Stimulated activated CD8-positive, alpha-beta memory T cell treated with anti-CD3 and anti-CD28 coated beads, Interleukin-4, amount 100 ng/mL, for 1 hour (primary cell): ENCODE measurements at regions not wholly inside any gene's neighbourhood (a gene's known extent, or its start where the extent isn't known, plus 50 kb on each side); places are given as distances from the start of the nearest gene placed in this dataset.
"Not testable (repeated sequence)": the region's sequence is repeated elsewhere in the genome, so short reads cannot be mapped to it uniquely, and the experiment has no call there.

Source experiments
- DNase-seq, 2 donors: peaks; one replicate each; pipeline ENCODE4 v3.0.0-alpha.2; 2020; ENCODE audit warnings: low read depth in 2 of 2, low spot score in 1 of 2

DNA sequence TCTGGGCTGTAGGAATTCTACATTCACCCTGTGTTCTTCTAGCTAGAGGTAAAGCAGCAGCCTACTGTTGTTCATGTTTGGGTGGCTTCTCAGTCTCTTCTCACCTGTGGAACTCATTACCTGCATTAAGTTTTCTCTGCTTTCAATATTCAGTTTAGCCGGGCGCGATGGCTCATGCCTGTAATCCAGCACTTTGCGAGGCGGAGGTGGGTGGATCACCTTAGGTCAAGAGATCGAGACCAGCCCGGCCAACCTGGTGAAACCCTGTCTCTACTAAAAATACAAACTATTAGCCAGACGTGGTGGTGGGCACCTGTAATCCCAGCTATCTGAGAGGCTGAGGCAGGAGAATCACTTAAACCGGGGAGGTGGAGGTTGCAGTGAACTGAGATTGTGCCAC, 139.8 kb upstream of the UBE2E3 start:
- DNase-seq, result no peak

DNA sequence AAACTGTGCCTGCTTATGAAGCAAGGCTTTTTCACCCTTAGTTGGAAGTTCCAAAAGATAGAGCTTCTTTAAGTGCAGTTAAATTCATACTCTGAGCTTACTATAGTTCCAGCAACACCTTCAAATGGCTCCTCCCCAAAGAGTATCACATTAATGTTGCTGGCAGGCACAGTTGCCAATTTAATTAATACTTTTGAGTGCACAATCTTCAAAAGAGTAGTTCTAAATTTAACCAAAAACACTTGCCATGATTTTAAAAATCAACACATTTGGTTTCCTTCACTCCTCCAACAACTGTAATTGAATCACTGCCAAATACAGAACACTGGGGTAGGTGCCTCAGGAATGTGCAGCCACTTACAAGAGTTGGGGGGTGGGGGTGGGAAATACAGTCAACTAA, 150.6 kb upstream of the UBE2E3 start:
- DNase-seq, result no peak

DNA sequence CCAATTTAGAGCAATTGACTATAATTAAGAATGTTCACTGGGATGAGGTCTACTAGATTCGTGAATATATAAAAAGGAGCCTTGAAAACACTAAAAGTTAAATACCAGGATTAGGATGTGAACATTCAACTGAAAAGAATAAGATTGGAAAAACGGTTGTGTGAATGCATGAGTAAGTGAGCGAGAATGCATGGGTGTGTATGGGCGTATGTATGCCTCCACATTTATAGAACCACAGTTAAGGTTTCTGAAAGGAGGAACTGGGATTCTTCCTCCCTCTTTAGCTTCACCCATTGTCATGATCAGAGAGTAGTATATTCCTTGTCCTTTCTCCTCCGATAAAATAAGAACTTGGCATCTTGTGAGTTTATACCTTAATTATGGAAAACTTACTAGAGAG, 151.1 kb upstream of the UBE2E3 start:
- DNase-seq, result no peak

DNA sequence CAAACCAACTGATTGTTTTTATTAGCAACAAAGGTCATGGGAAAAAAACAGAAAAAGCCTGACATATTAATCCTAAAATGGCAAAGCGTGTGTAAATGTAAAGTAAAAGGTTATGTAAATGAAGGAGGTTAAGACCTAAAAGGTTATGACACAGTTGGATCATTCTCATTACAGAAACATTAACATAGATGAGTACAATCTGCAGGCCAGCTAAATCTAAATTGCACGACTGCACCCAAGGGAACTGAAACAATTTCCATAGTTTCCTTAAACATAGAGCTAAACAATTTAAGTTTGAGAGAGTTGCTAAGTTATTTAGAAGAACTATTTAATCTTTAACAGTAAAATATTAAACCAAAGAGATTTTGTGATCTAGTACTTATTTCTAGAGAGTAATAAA, 151.6 kb upstream of the UBE2E3 start:
- DNase-seq, result no peak

DNA sequence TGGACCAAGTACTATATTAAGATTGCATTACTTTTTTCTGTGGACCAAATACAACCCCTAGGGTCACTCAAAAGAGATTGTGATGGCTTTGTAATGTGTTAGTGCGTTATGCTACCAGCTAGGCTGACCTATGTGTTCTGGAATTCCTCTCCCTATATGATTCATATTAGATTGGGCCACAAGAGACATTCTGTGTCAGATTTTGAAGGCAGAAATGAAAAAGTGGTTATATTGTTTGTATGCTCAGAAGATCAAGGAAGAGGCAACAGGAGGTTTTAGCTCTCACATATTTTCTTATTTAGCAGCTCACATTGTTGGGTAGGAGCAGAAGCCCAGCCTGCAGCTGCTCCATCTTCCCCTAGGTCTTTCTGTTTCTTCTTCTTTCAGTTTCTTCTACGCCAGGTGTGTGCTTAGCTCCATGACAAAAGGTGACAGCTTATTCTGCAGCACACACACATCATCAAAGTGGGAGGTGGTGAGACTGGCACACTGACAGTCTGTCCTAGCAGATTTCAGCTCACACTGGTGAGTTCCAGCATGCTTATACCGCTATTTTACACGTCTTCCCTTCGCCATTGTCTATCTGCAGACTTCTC, 156.8 kb upstream of the UBE2E3 start:
- DNase-seq, result no peak

DNA sequence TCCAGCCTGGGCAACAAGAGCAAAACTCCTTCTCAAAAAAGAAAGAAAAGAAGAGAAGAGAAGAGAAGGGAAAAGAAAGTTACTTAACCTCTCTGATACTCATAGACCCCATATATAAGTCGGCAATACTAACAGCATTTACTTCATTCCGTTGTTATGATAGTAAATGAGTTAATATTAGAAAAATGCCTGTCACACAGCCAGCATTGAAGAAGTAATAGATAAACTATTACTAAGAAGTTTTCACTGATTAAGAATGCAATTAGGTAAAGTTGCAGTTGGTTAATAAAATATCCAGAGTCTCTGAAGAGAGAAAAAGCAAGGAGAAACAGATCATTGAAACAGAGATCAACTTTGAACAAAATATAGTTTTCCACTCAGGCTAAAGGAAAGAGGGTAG, 161.3 kb upstream of the UBE2E3 start:
- no peak for DNase-seq

DNA sequence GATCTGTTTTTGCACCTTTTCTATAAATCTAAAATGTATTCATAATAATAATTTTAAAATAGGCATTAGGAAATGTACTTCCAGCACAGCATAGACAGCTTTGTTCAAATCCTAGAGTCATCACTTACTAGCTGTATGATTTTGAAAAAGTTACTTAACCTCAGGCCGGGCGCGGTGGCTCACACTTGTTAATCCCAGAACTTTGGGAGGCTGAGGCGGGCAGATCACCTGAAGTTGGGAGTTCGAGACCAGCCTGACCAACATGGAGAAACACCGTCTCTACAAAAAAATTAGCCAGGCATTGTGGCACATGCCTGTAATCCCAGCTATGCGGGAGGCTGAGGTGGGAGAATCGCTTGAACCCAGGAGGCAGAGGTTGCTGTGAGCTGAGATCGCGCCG, 161.7 kb upstream of the UBE2E3 start:
- not testable (repeated sequence) for DNase-seq

DNA sequence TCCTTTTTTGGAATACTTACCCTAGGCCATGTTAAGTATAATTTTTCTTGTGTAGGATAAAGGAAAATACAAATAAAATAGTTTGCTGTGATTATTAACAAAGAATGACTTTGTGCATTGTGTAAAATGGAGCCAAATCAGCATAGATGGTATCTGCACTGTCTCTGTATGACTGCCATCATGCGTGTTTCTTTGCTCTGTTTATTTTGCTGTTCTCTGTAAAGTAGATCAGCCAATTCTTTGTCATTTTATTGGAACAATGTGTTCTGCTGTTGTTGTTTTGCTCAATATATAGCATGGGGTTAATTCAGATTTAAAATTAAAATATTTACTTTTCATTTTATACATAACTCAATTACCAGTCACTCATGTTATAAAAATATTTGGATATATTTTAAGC, 181.3 kb upstream of the UBE2E3 start:
- no peak for DNase-seq

DNA sequence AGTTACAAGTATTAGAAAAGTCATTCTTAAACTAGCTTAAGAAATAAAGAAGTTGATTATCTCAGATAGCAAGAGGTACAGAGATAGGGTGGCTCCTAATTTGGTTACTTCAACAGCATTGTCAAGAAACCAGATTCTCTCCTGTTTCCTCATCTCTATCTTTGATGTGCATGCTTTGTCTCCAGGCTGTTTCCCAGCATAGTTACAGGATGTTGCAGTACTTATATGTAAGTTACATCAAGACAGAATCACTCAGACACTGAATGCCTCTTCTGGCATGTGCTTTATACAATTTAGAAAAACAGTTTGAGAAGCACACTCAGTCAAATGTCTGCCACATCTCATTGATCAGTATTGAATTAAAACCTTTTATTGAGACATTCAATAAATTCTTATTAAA, 189.5 kb upstream of the UBE2E3 start:
- no peak for DNase-seq

DNA sequence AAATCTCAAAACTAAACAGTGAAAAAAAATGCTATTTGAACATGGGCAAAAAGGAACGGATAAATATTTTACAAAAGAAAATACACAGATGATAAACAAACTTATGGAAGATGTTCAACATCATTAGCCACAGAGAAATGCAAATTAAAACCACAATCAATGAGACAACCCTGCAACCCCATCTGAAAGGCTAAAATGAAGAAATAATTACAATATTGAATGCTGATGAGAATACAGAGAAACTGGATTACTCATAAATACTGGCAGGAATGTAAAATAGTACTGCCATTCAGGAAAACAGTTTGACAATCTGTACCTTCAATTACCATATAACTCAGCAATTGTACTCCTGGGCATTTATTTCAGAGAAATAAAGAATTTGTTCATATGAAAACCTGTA, 193.1 kb upstream of the UBE2E3 start:
- DNase-seq, result no peak

DNA sequence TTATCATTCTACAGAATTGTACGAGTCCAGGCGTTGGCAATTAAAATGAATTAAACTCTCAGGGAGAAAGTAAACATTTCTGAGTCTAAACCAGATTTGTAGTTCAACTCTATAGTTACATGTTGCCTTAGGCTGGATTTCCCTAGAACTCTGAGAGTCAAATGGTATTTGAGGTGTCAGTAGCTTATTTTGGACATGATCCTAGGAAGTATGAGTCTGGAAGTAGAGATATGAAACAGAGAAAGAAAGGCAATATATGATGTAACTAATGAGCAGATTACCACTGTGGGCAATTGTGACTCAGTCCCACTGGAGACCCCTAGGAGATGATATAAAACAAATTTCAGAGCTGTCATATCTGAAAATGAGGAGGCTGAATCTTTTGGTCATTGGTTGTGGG, 199.1 kb upstream of the UBE2E3 start:
- DNase-seq, result no peak

DNA sequence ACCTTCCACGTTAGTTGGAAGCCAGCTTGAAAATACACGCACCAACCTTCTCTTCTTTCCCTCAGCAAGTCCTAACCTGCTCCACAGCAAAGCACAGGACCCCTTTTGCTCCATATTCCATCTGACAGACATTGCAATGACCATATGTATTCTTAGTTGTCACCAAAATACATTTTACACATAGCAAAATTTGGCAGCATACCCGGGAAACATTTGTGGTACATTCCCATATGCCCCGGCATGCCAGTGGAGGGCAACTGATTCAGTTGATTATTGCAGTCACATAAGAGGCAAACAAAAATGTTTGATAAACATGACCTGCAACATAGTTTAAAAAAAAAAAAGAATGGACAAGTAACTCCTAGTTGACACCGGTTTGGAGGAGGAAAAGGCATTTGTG, 202.1 kb upstream of the UBE2E3 start:
- no peak for DNase-seq

DNA sequence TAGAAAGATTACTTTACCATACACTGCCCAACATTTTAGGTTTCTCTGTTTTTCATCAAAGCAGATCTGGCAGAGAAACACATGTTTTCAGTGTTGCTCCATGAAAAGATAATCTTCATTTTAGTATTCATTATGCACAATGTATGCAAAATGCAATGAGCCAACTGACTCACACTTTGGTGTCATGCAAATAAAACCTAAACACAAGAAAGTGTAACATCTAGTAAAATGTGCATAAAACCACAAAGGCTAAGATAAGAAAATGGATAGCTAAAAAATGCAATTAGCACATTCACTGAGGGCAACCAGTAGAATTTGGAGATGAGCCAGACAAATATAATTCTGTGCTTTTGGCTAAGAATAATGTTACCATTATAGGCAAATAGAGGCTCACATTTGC, 203.5 kb upstream of the UBE2E3 start:
- no peak for DNase-seq

DNA sequence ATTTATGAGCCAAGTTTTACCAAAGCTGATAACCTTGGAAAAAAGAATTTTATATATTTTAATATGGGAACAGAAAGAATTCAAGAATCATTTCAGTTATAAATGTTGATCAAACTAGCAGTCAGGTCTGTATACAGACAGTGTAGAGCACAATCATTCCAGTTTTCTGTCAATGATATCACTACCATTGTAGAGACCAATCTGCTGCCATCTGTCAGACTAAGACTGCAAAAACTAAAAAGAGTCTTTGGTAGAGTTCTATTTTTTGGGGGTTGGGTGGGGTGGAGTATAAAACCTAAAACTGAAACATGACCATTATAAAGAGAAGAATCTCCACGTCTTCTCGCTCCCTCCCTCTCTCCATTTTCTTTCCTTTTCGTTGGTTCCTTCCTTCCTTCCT, 204.7 kb upstream of the UBE2E3 start:
- no peak for DNase-seq

DNA sequence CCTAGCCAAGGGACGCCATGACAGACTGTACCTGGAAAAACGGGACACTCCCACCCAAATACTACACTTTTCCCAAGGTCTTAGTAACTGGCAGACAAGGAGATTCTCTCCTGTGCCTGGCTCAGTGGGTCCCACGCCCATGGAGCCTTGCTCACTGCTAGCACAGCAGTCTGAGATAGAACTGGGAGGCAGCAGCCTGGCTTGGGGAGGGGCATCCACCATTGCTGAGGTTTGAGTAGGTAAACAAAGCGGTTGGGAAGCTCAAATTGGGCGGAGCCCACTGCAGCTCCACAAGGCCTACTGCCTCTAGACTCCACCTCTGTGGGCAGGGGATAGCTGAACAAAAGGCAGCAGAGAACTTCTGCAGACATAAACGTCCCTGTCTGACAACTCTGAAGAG, 215.1 kb upstream of the UBE2E3 start:
- DNase-seq, result not testable (repeated sequence)

DNA sequence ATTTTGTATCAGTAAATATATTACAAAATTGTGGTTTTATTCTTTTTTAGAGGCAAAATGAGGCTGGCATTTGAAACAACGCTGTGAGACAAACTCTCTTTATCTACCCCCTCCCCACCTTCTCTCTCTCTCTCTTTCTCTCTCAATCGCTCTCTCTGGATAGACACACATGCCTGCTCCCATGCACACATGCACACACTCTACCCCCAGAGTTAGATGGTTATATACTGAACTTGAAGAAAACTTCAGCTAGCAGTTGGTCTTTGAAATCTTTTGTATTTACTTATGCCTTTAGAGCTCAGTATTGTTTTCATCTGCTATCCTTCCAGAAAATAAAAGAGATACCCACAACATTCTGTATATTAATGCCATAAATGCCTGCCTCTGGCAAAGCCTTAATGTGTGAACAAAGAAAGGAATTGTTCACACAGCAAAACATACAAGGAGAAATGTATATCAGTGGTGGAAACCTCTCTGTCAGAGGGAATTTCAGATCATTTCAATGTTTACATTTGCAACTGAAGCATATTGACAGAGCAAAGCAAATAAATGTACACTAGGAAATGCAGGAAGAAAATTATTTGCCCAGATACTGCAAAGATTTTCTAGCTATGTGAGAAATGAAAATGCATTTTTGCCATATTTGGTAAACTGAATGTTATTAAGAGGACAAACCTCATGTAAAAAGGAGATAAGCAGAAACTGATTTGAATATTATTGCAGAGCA, 217.0 kb upstream of the UBE2E3 start:
- no peak for DNase-seq

DNA sequence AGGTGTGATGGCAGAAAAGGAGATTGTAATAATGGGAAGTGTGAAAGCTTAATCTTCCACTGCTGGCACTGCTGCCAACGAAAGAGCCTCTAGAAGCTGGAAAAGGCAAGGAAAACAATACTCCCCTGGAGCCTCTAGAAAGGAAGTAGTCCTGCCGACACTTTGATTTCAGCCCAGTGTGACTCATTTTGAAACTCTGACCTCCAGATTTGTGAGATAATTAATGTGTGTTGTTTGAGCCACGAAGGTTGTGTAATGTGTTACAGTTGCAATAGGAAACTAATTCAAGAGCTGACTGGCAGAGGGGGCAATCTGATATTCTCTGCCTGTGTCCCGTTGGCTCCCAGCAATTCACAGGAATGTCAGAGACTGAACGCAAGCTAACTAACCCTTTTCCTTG, 219.2 kb upstream of the UBE2E3 start:
- no peak for DNase-seq

DNA sequence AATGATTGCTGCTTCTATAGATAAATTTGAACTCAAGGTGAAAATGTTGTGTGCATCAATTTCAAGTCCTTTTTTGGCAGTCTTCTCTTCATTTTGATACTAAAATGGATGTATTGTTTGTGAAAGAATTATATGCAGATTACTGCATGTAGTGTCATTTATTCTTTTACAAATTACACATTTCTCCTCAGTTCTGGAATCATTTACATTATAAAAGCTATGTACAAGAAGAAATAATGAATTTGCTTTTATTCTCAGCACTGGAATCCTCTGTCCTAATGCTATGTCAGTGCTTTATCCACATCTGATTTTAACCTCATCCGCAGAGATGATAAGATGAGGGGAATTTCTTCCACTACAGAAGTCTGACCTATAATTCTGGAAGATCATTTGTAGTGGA, 220.8 kb upstream of the UBE2E3 start:
- DNase-seq, result no peak

DNA sequence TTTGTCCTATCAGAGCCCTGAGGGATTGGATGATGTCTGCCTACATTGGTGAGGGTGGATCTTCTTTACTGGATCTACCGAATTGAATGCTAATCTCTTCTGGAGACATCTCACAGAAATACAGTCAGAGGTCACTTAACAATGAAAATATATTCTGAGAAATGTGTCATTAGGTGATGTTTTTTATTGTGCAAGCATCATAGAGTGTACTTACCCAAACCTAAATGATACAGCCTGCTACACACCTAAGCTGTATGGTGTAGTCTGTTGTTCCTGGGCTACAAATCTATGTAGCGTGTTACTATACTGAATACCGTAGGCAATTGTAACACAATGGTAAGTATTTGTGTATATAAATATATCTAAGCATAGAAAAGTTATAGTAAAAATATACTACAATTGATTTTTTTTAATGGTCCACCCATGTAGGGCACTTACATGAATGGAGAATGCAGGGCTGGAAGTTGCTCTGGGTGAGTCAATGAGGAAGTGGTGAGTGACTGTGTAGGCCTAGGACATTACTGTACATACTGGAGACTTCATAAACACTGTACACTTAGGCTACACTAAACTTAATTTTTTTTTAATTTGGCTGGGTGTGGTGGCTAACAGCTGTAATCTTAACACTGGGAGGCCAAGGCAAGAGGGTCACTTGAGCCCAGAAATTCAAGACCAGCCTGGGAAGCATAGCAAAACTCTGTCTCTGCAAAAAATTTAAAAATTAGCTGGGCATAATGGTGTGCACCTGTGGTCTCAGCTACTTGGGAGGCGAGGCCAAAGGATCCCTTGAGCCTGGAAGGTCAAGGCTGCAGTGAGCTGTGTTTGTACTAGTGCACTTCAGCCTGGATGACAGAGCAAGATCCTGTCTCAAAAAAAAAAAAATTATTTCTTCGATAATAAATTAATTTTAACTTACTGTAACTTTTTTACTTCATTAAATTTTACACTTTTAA, 226.3 kb upstream of the UBE2E3 start:
- no peak for DNase-seq

DNA sequence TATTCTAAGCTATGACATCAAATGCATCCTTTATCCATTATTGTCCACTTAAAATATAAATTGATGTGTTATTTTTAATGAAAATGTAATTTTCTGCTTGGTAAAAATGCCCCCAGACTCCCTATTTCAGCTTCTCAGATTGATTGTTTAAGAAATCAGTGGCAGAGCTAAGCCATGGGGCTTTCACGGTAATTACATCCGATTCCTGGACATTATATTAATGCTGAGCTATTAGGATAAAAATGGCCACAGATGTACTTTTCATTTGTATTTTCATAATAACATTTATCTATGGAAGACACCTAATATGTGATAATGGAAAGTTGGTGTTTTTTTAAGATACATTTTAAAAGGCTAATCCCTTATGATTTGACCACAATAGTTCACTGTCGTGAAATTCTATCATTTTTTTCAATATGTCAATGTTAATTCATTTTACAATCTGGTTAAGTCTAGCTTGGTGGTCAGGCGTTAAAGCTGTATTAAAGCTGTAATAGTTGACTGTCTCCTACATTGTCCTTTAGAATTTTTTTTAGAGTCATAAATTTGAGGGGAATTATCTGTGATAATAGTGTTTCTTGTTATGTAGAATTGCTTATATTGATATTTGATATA, 229.0 kb upstream of the UBE2E3 start:
- no peak for DNase-seq

DNA sequence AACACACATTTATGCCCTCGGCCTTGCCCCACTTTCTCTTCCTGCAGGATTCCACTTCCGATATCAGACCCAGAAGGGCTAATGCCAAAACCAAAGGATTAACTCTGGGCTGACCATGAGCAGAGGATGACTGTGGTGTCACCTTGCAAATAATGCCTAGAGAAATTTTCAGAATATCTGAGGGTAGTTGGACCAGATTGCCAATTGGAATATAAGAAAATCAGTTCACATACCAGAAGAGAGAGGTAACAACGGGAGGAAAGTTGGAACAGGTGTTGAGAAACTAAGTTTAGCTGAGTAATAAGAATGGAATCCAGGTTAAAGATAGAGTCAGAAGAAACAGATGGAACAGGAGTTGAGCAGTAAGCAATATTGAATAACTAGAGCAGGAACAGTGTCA, 232.7 kb upstream of the UBE2E3 start:
- DNase-seq, result no peak

DNA sequence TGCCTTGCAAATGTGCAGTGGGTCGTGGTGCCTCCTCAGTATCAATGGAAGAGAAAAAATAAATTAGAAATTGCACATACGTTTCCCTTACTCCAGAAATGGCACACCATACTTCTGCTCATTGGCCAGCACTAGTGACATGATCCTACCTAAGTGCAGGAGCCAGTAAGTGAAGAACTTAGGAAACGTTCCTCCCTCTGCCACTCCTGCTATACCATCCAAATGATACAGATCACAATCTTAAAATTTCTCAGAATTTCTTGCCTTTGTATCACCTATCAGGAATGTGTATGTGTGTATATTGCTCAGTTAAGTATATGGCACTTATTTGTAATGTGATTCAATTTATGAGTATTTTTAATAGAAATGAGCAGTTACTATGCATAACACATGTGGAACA, 237.0 kb upstream of the UBE2E3 start:
- no peak for DNase-seq
